ENCODE measurements at regions not wholly inside any gene's neighbourhood (a gene's known extent, or its start where the extent isn't known, plus 50 kb on each side); places are given as distances from the start of the nearest gene placed in this dataset.

DNA sequence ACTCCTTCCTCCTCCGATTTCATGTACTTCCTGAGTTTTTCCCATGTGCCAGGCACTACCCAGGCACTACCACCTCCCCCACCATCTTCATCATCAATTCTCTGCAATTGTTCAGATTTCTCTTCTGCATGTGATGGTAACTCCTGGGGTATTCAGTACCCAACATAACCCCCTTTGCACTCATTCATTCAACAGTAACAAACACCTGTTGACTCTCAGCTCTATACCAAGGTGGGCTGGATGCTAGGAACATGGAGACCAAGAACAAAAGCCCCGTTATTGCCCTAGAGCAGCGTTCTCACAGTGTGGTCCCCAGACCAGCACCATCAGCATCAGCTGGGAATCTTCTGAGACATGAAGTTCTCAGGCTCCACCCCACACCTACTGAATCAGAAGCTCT is 113.0 kb upstream of the CHD2 start:
- TF ChIP-seq, protein P1, sequence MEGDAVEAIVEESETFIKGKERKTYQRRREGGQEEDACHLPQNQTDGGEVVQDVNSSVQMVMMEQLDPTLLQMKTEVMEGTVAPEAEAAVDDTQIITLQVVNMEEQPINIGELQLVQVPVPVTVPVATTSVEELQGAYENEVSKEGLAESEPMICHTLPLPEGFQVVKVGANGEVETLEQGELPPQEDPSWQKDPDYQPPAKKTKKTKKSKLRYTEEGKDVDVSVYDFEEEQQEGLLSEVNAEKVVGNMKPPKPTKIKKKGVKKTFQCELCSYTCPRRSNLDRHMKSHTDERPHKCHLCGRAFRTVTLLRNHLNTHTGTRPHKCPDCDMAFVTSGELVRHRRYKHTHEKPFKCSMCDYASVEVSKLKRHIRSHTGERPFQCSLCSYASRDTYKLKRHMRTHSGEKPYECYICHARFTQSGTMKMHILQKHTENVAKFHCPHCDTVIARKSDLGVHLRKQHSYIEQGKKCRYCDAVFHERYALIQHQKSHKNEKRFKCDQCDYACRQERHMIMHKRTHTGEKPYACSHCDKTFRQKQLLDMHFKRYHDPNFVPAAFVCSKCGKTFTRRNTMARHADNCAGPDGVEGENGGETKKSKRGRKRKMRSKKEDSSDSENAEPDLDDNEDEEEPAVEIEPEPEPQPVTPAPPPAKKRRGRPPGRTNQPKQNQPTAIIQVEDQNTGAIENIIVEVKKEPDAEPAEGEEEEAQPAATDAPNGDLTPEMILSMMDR (IDR thresholded peaks at IDR 0.05; ENCODE audit: low read depth, low read length): no peak
- TF ChIP-seq, protein P2, sequence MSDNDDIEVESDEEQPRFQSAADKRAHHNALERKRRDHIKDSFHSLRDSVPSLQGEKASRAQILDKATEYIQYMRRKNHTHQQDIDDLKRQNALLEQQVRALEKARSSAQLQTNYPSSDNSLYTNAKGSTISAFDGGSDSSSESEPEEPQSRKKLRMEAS (IDR thresholded peaks at IDR 0.05; ENCODE audit: low read depth, low read length): no peak
- TF ChIP-seq MYC (IDR thresholded peaks at IDR 0.05; ENCODE audit: low read depth, low read length) (no peak), POLR2A (IDR thresholded peaks at IDR 0.05; ENCODE audit: extremely low read depth, insufficient read length) (no peak)
